SK-N-SH (cell line): ENCODE measurements at regions not wholly inside any gene's neighbourhood (a gene's known extent, or its start where the extent isn't known, plus 50 kb on each side); places are given as distances from the start of the nearest gene placed in this dataset.

ENCODE experiments used
- CTCF ChIA-PET: fragments of 300-600, 350-600 bp; formaldehyde crosslinking; extraction: SDS; loops from one replicate; lab custom pipeline; 2021; lab: Yijun Ruan, JAX
- POLR2A ChIA-PET: fragments of 350-600 bp; sonication (Branson Sonifier 250); formaldehyde crosslinking; extraction: SDS; loops from one replicate; lab custom pipeline; 2020; ENCODE audit warnings: antibody characterized with exemption, inconsistent platforms; lab: Yijun Ruan, JAX
- DNase-seq: peaks from one replicate; pipeline ENCODE4 v3.0.0; 2012
- H2AFZ ChIP-seq: fragments of 200-600 bp; sonication (generic); 2 replicates; pipeline ENCODE4 v1.8.1; 2016; ENCODE audit warnings: antibody characterized with exemption, mild to moderate bottlenecking, low read depth
- H3F3A ChIP-seq: fragments of 200-600 bp; sonication (generic); replicated peaks from 2 replicates; pipeline ENCODE3; 2016; ENCODE audit warnings: antibody characterized with exemption, mild to moderate bottlenecking; ENCODE audit not compliant: insufficient read depth
- H3K27ac ChIP-seq, 2 experiments: fragments of 200-500 bp in 1 of 2; fragments of 200-600 bp in 1 of 2; sonication (Bioruptor generic) in 1 of 2; sonication (generic), shearing (Covaris generic) in 1 of 2; 2 replicates each; pipeline versions ENCODE4 v1.5.1 to v1.6.1; 2014 to 2016; ENCODE audit warnings: low read depth in 2 of 2, inconsistent platforms in 1 of 2, low read length in 1 of 2, mild to moderate bottlenecking in 1 of 2, mixed read lengths in 1 of 2
- H3K27me3 ChIP-seq: fragments of 200-600 bp; sonication (generic), shearing (Covaris generic); 2 replicates; pipeline ENCODE4 v1.6.1; 2016; ENCODE audit warnings: mixed run types; ENCODE audit not compliant: insufficient read depth
- H3K36me3 ChIP-seq, 2 experiments: fragments of 200-500 bp in 1 of 2; fragments of 200-600 bp in 1 of 2; sonication (Bioruptor generic) in 1 of 2; sonication (generic) in 1 of 2; replicated peaks in 1 of 2; 2 replicates each; pipeline versions ENCODE3 to v1.5.1; 2014 to 2016; ENCODE audit warnings: low read length in 1 of 2, mild to moderate bottlenecking in 1 of 2; ENCODE audit not compliant: insufficient read depth in 2 of 2, control insufficient read depth in 1 of 2
- H3K4me1 ChIP-seq, 2 experiments: fragments of 200-500 bp in 1 of 2; fragments of 200-600 bp in 1 of 2; sonication (Bioruptor generic) in 1 of 2; sonication (generic), shearing (Covaris generic) in 1 of 2; 2 replicates each; pipeline versions ENCODE4 v1.5.1 to v1.6.1; 2014 to 2016; ENCODE audit warnings: low read depth in 1 of 2, low read length in 1 of 2, mixed run types in 1 of 2; ENCODE audit not compliant: insufficient read depth in 2 of 2, control insufficient read depth in 1 of 2
- H3K4me2 ChIP-seq: fragments of 200-600 bp; sonication (generic), shearing (Covaris generic); 2 replicates; pipeline ENCODE4 v1.6.1; 2017; ENCODE audit warnings: mixed run types
- H3K4me3 ChIP-seq, 2 experiments: fragments of 200-500 bp in 1 of 2; fragments of 200-600 bp in 1 of 2; sonication (Bioruptor generic) in 1 of 2; sonication (generic), shearing (Covaris generic) in 1 of 2; 2 replicates each; pipeline versions ENCODE4 v1.5.1 to v1.8.1; 2014 to 2016; ENCODE audit warnings: low read depth in 2 of 2, inconsistent platforms in 1 of 2, low read length in 1 of 2, mild to moderate bottlenecking in 1 of 2, mixed read lengths in 1 of 2, moderate library complexity in 1 of 2
- H3K79me2 ChIP-seq: fragments of 200-600 bp; sonication (generic); 2 replicates; pipeline ENCODE4 v1.8.1; 2017; ENCODE audit warnings: mild to moderate bottlenecking; ENCODE audit not compliant: insufficient read depth
- H3K9ac ChIP-seq: fragments of 200-600 bp; sonication (generic); 2 replicates; pipeline ENCODE4 v1.6.1; 2017; ENCODE audit warnings: mixed run types
- H3K9me2 ChIP-seq: fragments of 200-600 bp; sonication (generic); 2 replicates; pipeline ENCODE4 v1.6.1; 2017; ENCODE audit warnings: mixed run types
- H3K9me3 ChIP-seq: fragments of 200-600 bp; sonication (generic); 2 replicates; pipeline ENCODE4 v1.6.1; 2017; ENCODE audit warnings: mixed run types, mild to moderate bottlenecking, moderate library complexity
- H4K20me1 ChIP-seq: fragments of 200-600 bp; sonication (generic); 2 replicates; pipeline ENCODE4 v1.6.1; 2017; ENCODE audit warnings: mild to moderate bottlenecking, mixed run types; ENCODE audit not compliant: insufficient read depth
- CHD2 ChIP-seq: fragments of 150-350 bp; IDR thresholded peaks from 2 replicates; pipeline ENCODE4 v1.6.1; 2018; ENCODE audit warnings: low read length; ENCODE audit not compliant: partially characterized antibody
- EP300 ChIP-seq, 2 experiments: IDR thresholded peaks; 2 replicates each; pipeline versions ENCODE4 v1.4.0 to v1.6.1; 2012; ENCODE audit warnings: borderline replicate concordance in 1 of 2, low read depth in 1 of 2, low read length in 1 of 2
- EZH2phosphoT487 ChIP-seq: fragments of 200-600 bp; sonication (generic); IDR thresholded peaks from 2 replicates; pipeline ENCODE4 v1.6.1; 2017; ENCODE audit warnings: low read depth, mixed run types, mild to moderate bottlenecking, antibody characterized with exemption, moderate library complexity, borderline replicate concordance
- FOSL2 ChIP-seq: IDR thresholded peaks from 2 replicates; pipeline ENCODE4 v1.4.0; 2012; ENCODE audit warnings: low read depth, mild to moderate bottlenecking, moderate library complexity, borderline replicate concordance
- FOXJ3 ChIP-seq: sonication (generic); formaldehyde crosslinking; IDR thresholded peaks from 2 replicates; pipeline ENCODE4 v1.5.1; 2020; ENCODE audit warnings: mild to moderate bottlenecking, missing genetic modification reagents
- FOXM1 ChIP-seq: IDR thresholded peaks from 2 replicates; pipeline ENCODE4 v1.4.0; 2012; ENCODE audit warnings: low read depth, mild to moderate bottlenecking
- GABPA ChIP-seq: IDR thresholded peaks from 2 replicates; pipeline ENCODE4 v1.4.0; 2012; ENCODE audit warnings: low read depth, mild to moderate bottlenecking
- GATA2 ChIP-seq: sonication (generic); formaldehyde crosslinking; IDR thresholded peaks from 2 replicates; pipeline ENCODE4 v1.5.0; 2020; ENCODE audit warnings: mild to moderate bottlenecking, missing genetic modification reagents
- JUND ChIP-seq: IDR thresholded peaks from 2 replicates; pipeline ENCODE4 v1.4.0; 2012
- MAX ChIP-seq: IDR thresholded peaks from 2 replicates; pipeline ENCODE4 v1.4.0; 2012; ENCODE audit warnings: low read depth
- NFIC ChIP-seq: IDR thresholded peaks from 2 replicates; pipeline ENCODE4 v1.4.0; 2012; ENCODE audit warnings: borderline replicate concordance
- NRF1 ChIP-seq: IDR thresholded peaks from 2 replicates; pipeline ENCODE4 v1.6.1; 2012; ENCODE audit warnings: low read depth, mild to moderate bottlenecking, low read length
- POLR2AphosphoS5 ChIP-seq: IDR thresholded peaks from 2 replicates; pipeline ENCODE4 v1.6.1; 2012; ENCODE audit warnings: low read depth, low read length
- RAD21 ChIP-seq: IDR thresholded peaks from 2 replicates; pipeline ENCODE4 v1.6.1; 2012; ENCODE audit warnings: mild to moderate bottlenecking, low read length
- RCOR1 ChIP-seq: fragments of 150-350 bp; IDR thresholded peaks from 2 replicates; pipeline ENCODE4 v1.6.1; 2017; ENCODE audit warnings: antibody characterized with exemption, low read length
- RXRA ChIP-seq: IDR thresholded peaks from 2 replicates; pipeline ENCODE4 v1.4.0; 2012; ENCODE audit warnings: low read depth, mild to moderate bottlenecking, borderline replicate concordance
- SIN3A ChIP-seq: IDR thresholded peaks from 2 replicates; pipeline ENCODE4 v1.6.1; 2012; ENCODE audit warnings: low read depth, mild to moderate bottlenecking, low read length, moderate library complexity, borderline replicate concordance
- TAF1 ChIP-seq: IDR thresholded peaks from 2 replicates; pipeline ENCODE4 v1.6.1; 2012; ENCODE audit warnings: low read depth, mild to moderate bottlenecking, low read length, moderate library complexity, borderline replicate concordance
- TCF12 ChIP-seq: IDR thresholded peaks from 2 replicates; pipeline ENCODE4 v1.4.0; 2012
- TEAD4 ChIP-seq: IDR thresholded peaks from 2 replicates; pipeline ENCODE4 v1.4.0; 2012; ENCODE audit warnings: mild to moderate bottlenecking, borderline replicate concordance; ENCODE audit not compliant: insufficient read depth
- USF2 ChIP-seq: fragments of 150-350 bp; IDR thresholded peaks from 2 replicates; pipeline ENCODE4 v1.6.1; 2017; ENCODE audit warnings: antibody characterized with exemption, low read length, low read depth, borderline replicate concordance
- YY1 ChIP-seq: IDR thresholded peaks from 2 replicates; pipeline ENCODE4 v1.4.0; 2012; ENCODE audit warnings: low read depth, mild to moderate bottlenecking
- WGBS: methylation state at CpG from one replicate; pipeline ENCODE4 v1.1.6; 2017; ENCODE audit warnings: low lambda C conversion rate; 5-methylcytosine and 5-hydroxymethylcytosine counted together
- TF ChIP-seq, protein P1 (sequence below): IDR thresholded peaks from 2 replicates; pipeline ENCODE4 v1.4.0; 2012; ENCODE audit warnings: low read depth, borderline replicate concordance

GRCh38 chr17:77432742-77433141 lies 292.0 kb downstream of the SEC14L1 start:
- Histone ChIP-seq H3K27ac (peak overlapping the region; percentile 97 to 98), H3K9ac (peak overlapping the region; percentile 68; the same call in 1 of the 2 replicates), H2AFZ (no peak overlapping the region), H4K20me1 (peaks cover 18% of the 10 kb centered on the region), H3K9me3 (no peaks in the 10 kb centered on the region), H3K4me2 (peak overlapping the region; percentile 93), H3K79me2 (peaks cover 83% of the 10 kb centered on the region), H3K27me3 (no peaks in the 10 kb centered on the region), H3K4me1 (peaks cover 80 to 87% of the 10 kb centered on the region in 2 experiments), H3F3A (peaks cover 22% of the 10 kb centered on the region), H3K9me2 (no peaks in the 10 kb centered on the region), H3K4me3 (no peak overlapping the region), H3K36me3 (peaks cover 0 to 6% of the 10 kb centered on the region in 2 experiments)
- TF ChIP-seq TCF12, result no peak
- TF ChIP-seq FOSL2, result no peak
- TF ChIP-seq, protein P1, sequence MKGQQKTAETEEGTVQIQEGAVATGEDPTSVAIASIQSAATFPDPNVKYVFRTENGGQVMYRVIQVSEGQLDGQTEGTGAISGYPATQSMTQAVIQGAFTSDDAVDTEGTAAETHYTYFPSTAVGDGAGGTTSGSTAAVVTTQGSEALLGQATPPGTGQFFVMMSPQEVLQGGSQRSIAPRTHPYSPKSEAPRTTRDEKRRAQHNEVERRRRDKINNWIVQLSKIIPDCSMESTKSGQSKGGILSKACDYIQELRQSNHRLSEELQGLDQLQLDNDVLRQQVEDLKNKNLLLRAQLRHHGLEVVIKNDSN, result no peak
- no peak for TF ChIP-seq RXRA
- TF ChIP-seq EZH2phosphoT487, result no peak
- TF ChIP-seq NRF1, result no peak
- no peak for TF ChIP-seq RCOR1
- TF ChIP-seq GATA2 (CRISPR knock-in tag), result no peak
- TF ChIP-seq POLR2AphosphoS5, result no peak
- 90% methylated on average over 10 of the region's 10 CpGs for WGBS
- DNase-seq, result no peak
- ChIA-PET POLR2A (interaction anchor here (1.0 to 1.6 kb wide), 3 partner anchors 12 to 58 kb away, joined by 5 to 11 read pairs (median 5); no protein-coding TSS in a partner anchor), CTCF (interaction anchor here (1.0 to 29.4 kb wide), 9 partner anchors 12 to 152 kb away, joined by 3 to 566 read pairs (median 71); no protein-coding TSS in a partner anchor)

- CTCF ChIA-PET, result interaction anchor here (0.8 to 29.4 kb wide), 13 partner anchors 9 to 452 kb away, joined by 3 to 566 read pairs (median 5); no protein-coding TSS in a partner anchor
- 16% methylated on average over 25 of the region's 27 CpGs for WGBS
- peaks cover 73 to 87% of the 10 kb centered on the region in 2 experiments for H3K4me1 ChIP-seq
- TF ChIP-seq RAD21, result peak; percentile 25; the same call in 1 of the 2 replicates
- TF ChIP-seq SIN3A, result 0 out of 2 replicates have a peak, but pooled peaks have one; percentile 28
- 0 out of 2 replicates have a peak, but pooled peaks have one; percentile 65 for TF ChIP-seq TEAD4
- TF ChIP-seq, protein P1, result no peak
- TF ChIP-seq GABPA, result no peak
- no peak for TF ChIP-seq USF2
- peak; percentile 71 for TF ChIP-seq MAX
- no peak for TF ChIP-seq FOXM1
- TF ChIP-seq EP300 (IDR thresholded peaks at IDR 0.05; ENCODE audit: borderline replicate concordance in 1 of 2, low read depth in 1 of 2, low read length in 1 of 2), result peak; percentile 77 to 83; a peak in 2 of 4 replicates
- TF ChIP-seq JUND, result no peak; the same call in 1 of the 2 replicates
- TF ChIP-seq CHD2, result peak; percentile 89
- peak; percentile 85 for TF ChIP-seq NFIC
- TF ChIP-seq FOXJ3 (CRISPR knock-in tag), result peak; percentile 88
- peak; percentile 44; the same call in 1 of the 2 replicates for TF ChIP-seq POLR2AphosphoS5
- TF ChIP-seq RCOR1, result 0 out of 2 replicates have a peak, but pooled peaks have one; percentile 43
- 0 out of 2 replicates have a peak, but pooled peaks have one; percentile 18 for TF ChIP-seq YY1
- peak; percentile 65 for TF ChIP-seq TAF1
- peak; percentile 66; the same call in 1 of the 2 replicates for TF ChIP-seq RXRA
These were observed 292.8 kb downstream of the SEC14L1 start for GRCh38 chr17:77433385-77434135.

More at GRCh38 chr17:77433385-77434135, 292.8 kb downstream of the SEC14L1 start:
- Histone ChIP-seq H2AFZ (no peak overlapping the region; the same call in 1 of the 2 replicates), H3K9ac (peak overlapping the region; percentile 68), H3K36me3 (peaks cover 0 to 10% of the 10 kb centered on the region in 2 experiments), H3K4me2 (peak overlapping the region; percentile 93), H3K4me3 (peak overlapping the region; percentile 24 to 49), H3K79me2 (peaks cover 81% of the 10 kb centered on the region), H3K27ac (peak overlapping the region; percentile 71 to 98), H3K27me3 (no peaks in the 10 kb centered on the region), H3K9me2 (no peaks in the 10 kb centered on the region), H3K9me3 (no peaks in the 10 kb centered on the region), H3F3A (peaks cover 15% of the 10 kb centered on the region), H4K20me1 (peaks cover 23% of the 10 kb centered on the region)
- peak; percentile 92 for DNase-seq
- POLR2A ChIA-PET, result interaction anchor here (1.0 to 1.6 kb wide), 8 partner anchors 9 to 62 kb away, joined by 3 to 11 read pairs (median 5); no protein-coding TSS in a partner anchor
